ENCODE measurements at regions not wholly inside any gene's neighbourhood (a gene's known extent, or its start where the extent isn't known, plus 50 kb on each side); places are given as distances from the start of the nearest gene placed in this dataset.

GRCh38 chr1:219308367-219308766 is 134.7 kb downstream of the LYPLAL1 start:
- intact Hi-C loops (cut with DNase I, micrococcal nuclease) = no loop called here
- DNase-seq (no peak), ATAC-seq (no peak)

- DNase-seq = no peak
- ATAC-seq = no peak
- intact Hi-C loops (cut with DNase I, micrococcal nuclease) = no loop called here
Measured at GRCh38 chr1:219304227-219305226, 130.8 kb downstream of the LYPLAL1 start.

- ATAC-seq (no peak), DNase-seq (no peak)
- intact Hi-C loops (cut with DNase I, micrococcal nuclease) = no loop called here
Measured at GRCh38 chr1:219302697-219303096, 129.0 kb downstream of the LYPLAL1 start.

GRCh38 chr1:219299420-219299819 is 125.7 kb downstream of the LYPLAL1 start:
- ATAC-seq = no peak
- DNase-seq = no peak
- intact Hi-C loops (cut with DNase I, micrococcal nuclease) = no loop called here

- intact Hi-C loops (cut with DNase I, micrococcal nuclease) = no loop called here
- no peak for ATAC-seq
- DNase-seq = no peak
Measured at GRCh38 chr1:219298571-219299148, 125.0 kb downstream of the LYPLAL1 start.

GRCh38 chr1:219296430-219297355 is 123.0 kb downstream of the LYPLAL1 start:
- intact Hi-C loops (cut with DNase I, micrococcal nuclease) = no loop called here
- no peak for ATAC-seq
- no peak for DNase-seq

GRCh38 chr1:219294251-219294650 is 120.6 kb downstream of the LYPLAL1 start:
- intact Hi-C loops (cut with DNase I, micrococcal nuclease) = no loop called here
- ATAC-seq (no peak), DNase-seq (no peak)

- intact Hi-C loops (cut with DNase I, micrococcal nuclease) = no loop called here
- ATAC-seq (no peak), DNase-seq (no peak)
Measured at GRCh38 chr1:219293410-219293809, 119.7 kb downstream of the LYPLAL1 start.

GRCh38 chr1:219292999-219293398 is 119.3 kb downstream of the LYPLAL1 start:
- DNase-seq (no peak), ATAC-seq (no peak)
- intact Hi-C loops (cut with DNase I, micrococcal nuclease) = no loop called here

- ATAC-seq (no peak), DNase-seq (no peak)
- intact Hi-C loops (cut with DNase I, micrococcal nuclease) = no loop called here
Measured at GRCh38 chr1:219292341-219292740, 118.7 kb downstream of the LYPLAL1 start.

GRCh38 chr1:219289171-219289570 is 115.5 kb downstream of the LYPLAL1 start:
- intact Hi-C loops (cut with DNase I, micrococcal nuclease) = no loop called here
- no peak for ATAC-seq
- DNase-seq = no peak

GRCh38 chr1:219283541-219283940 is 109.9 kb downstream of the LYPLAL1 start:
- DNase-seq = no peak
- no peak for ATAC-seq
- intact Hi-C loops (cut with DNase I, micrococcal nuclease) = no loop called here

- intact Hi-C loops (cut with DNase I, micrococcal nuclease) = no loop called here
- ATAC-seq (no peak), DNase-seq (no peak)
Measured at GRCh38 chr1:219281831-219282230, 108.2 kb downstream of the LYPLAL1 start.

GRCh38 chr1:219279017-219279770 is 105.5 kb downstream of the LYPLAL1 start:
- ATAC-seq (no peak), DNase-seq (no peak)
- intact Hi-C loops (cut with DNase I, micrococcal nuclease) = no loop called here

GRCh38 chr1:219278288-219278687 is 104.6 kb downstream of the LYPLAL1 start:
- ATAC-seq = no peak
- intact Hi-C loops (cut with DNase I, micrococcal nuclease) = no loop called here

GRCh38 chr1:219277304-219278105 is 103.8 kb downstream of the LYPLAL1 start:
- no peak for DNase-seq
- intact Hi-C loops (cut with DNase I, micrococcal nuclease) = no loop called here
- no peak for ATAC-seq

More at GRCh38 chr1:219278288-219278687, 104.6 kb downstream of the LYPLAL1 start:
- no peak for DNase-seq

GRCh38 chr1:219276049-219276738 is 102.5 kb downstream of the LYPLAL1 start:
- intact Hi-C loops (cut with DNase I, micrococcal nuclease) = no loop called here
- ATAC-seq = no peak
- no peak for DNase-seq
